OCI-LY3 (cell line): ENCODE measurements at regions not wholly inside any gene's neighbourhood (a gene's known extent, or its start where the extent isn't known, plus 50 kb on each side); places are given as distances from the start of the nearest gene placed in this dataset.

Experiments
- H2AFZ ChIP-seq: fragments of 200-600, 300-600 bp; shearing (Covaris generic); 2 replicates; pipeline ENCODE4 v1.6.0; 2014; ENCODE audit warnings: antibody characterized with exemption, low read depth, low read length
- H3K27ac ChIP-seq: fragments of 200-600, 300-600 bp; sonication (generic); 2 replicates; pipeline ENCODE4 v1.5.1; 2014; ENCODE audit warnings: mild to moderate bottlenecking, low read length, moderate library complexity, mixed read lengths
- H3K27me3 ChIP-seq: fragments of 200-600, 300-600 bp; sonication (generic); 2 replicates; pipeline ENCODE4 v1.6.1; 2014; ENCODE audit warnings: low read depth, low read length, mixed read lengths
- H3K36me3 ChIP-seq: fragments of 200-600, 300-600 bp; sonication (generic); replicated peaks from 2 replicates; pipeline ENCODE3; 2014; ENCODE audit warnings: low read depth, low read length, mixed read lengths
- H3K4me1 ChIP-seq: fragments of 300-600, 200-600 bp; sonication (generic); 2 replicates; pipeline ENCODE4 v1.6.1; 2014; ENCODE audit warnings: low read length, mixed read lengths
- H3K4me2 ChIP-seq: fragments of 200-600, 300-600 bp; sonication (generic); 2 replicates; pipeline ENCODE4 v1.6.1; 2014; ENCODE audit warnings: low read length, mixed read lengths
- H3K4me3 ChIP-seq: fragments of 300-600, 200-600 bp; sonication (generic); 2 replicates; pipeline ENCODE4 v1.5.1; 2014; ENCODE audit warnings: antibody characterized with exemption, mild to moderate bottlenecking, low read length, moderate library complexity
- H3K79me2 ChIP-seq: fragments of 300-600, 200-600 bp; shearing (Covaris generic); 2 replicates; pipeline ENCODE4 v1.6.1; 2014; ENCODE audit warnings: mild to moderate bottlenecking, low read length, mixed read lengths
- H3K9ac ChIP-seq: fragments of 300-600, 200-600 bp; shearing (Covaris generic); 2 replicates; pipeline ENCODE4 v1.6.0; 2014; ENCODE audit warnings: mild to moderate bottlenecking, low read length, moderate library complexity
- H3K9me3 ChIP-seq: fragments of 200-600, 300-600 bp; shearing (Covaris generic); 2 replicates; pipeline ENCODE4 v1.6.1; 2014; ENCODE audit warnings: low read length, mixed read lengths; ENCODE audit not compliant: insufficient read depth
- H4K20me1 ChIP-seq: fragments of 200-600, 300-600 bp; sonication (generic); 2 replicates; pipeline ENCODE4 v1.6.1; 2016; ENCODE audit warnings: low read length, mixed read lengths; ENCODE audit not compliant: insufficient read depth
- CTCF ChIP-seq: fragments of 200-600, 300-600 bp; sonication (generic); IDR thresholded peaks from 2 replicates; pipeline ENCODE4 v1.5.1; 2014; ENCODE audit warnings: antibody characterized with exemption, low read length, low read depth
- EZH2phosphoT487 ChIP-seq: fragments of 200-600 bp; shearing (Covaris generic); IDR thresholded peaks from 2 replicates; pipeline ENCODE4 v1.6.1; 2018; ENCODE audit warnings: antibody characterized with exemption, mixed run types, low read depth

DNA sequence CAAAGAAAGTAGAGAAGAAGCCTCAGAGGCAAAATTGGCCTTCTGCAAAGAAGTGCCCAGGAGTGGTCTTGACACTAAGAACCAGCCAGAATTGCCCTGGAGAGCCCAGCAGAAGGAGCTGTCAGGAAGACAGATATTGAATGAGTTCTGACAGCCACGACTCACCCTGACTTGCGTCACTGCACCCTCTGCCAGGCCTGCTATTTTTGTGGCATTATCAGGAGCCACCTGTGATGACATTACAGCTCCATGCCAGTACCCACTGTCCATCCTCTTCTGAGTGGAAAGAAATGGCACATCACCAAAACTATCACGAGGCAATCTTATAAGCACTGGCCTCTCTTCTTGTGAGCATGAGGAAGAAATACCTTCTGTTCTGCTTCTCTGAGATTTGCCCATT, 67.7 kb downstream of the SMIM20 start:
- H3K9me3 ChIP-seq: no peaks in the 10 kb centered on the region
- H3K27me3 ChIP-seq: peaks cover 14% of the 10 kb centered on the region
- no peak overlapping the region for H3K4me3 ChIP-seq
- no peak overlapping the region for H3K9ac ChIP-seq
- H3K4me1 ChIP-seq: peaks cover 20% of the 10 kb centered on the region
- H3K4me2 ChIP-seq: no peak overlapping the region
- no peak for TF ChIP-seq EZH2phosphoT487
- no peak for TF ChIP-seq CTCF
- no peaks in the 10 kb centered on the region for H3K79me2 ChIP-seq
- H3K27ac ChIP-seq: no peak overlapping the region
- H2AFZ ChIP-seq: no peak overlapping the region
- no peaks in the 10 kb centered on the region for H3K36me3 ChIP-seq
- H4K20me1 ChIP-seq: no peaks in the 10 kb centered on the region

DNA sequence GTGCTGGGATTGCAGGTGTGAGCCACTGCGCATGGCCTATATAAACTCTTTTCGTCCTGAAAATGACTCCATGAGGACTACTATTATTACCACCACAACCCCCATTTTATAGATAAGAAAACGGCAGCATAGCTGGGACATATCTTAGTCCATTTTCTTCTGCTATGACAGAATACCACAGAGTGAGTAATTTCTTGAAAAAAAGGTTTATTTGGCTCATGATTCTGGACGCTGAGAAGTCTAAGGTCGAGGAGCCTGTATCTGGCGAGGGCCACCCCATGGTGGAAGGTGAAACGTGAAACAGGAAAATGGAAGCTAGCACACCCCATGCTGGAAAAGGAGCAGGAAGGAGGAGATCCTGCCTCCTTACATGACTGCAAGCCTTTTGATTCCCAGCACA, 68.9 kb downstream of the SMIM20 start:
- H3K79me2 ChIP-seq: no peaks in the 10 kb centered on the region
- TF ChIP-seq EZH2phosphoT487: no peak
- TF ChIP-seq CTCF: no peak
- H3K4me3 ChIP-seq: no peak overlapping the region
- H2AFZ ChIP-seq: no peak overlapping the region
- no peaks in the 10 kb centered on the region for H3K36me3 ChIP-seq
- H3K9ac ChIP-seq: no peak overlapping the region
- H3K4me1 ChIP-seq: peaks cover 23% of the 10 kb centered on the region
- H3K4me2 ChIP-seq: no peak overlapping the region
- no peaks in the 10 kb centered on the region for H3K9me3 ChIP-seq
- peaks cover 8% of the 10 kb centered on the region; the same call in 1 of the 2 replicates for H3K27me3 ChIP-seq
- no peaks in the 10 kb centered on the region for H4K20me1 ChIP-seq
- H3K27ac ChIP-seq: no peak overlapping the region

GRCh38 chr4:25984266-25984665, 70.2 kb downstream of the SMIM20 start:
- Histone ChIP-seq H3K9me3 (no peaks in the 10 kb centered on the region), H3K79me2 (no peaks in the 10 kb centered on the region), H3K27me3 (peaks cover 8% of the 10 kb centered on the region; the same call in 1 of the 2 replicates), H3K27ac (no peak overlapping the region), H2AFZ (no peak overlapping the region), H3K4me3 (no peak overlapping the region), H3K36me3 (no peaks in the 10 kb centered on the region), H4K20me1 (no peaks in the 10 kb centered on the region), H3K9ac (no peak overlapping the region), H3K4me2 (no peak overlapping the region), H3K4me1 (peaks cover 31% of the 10 kb centered on the region)
- TF ChIP-seq EZH2phosphoT487 (no peak), CTCF (no peak)

DNA sequence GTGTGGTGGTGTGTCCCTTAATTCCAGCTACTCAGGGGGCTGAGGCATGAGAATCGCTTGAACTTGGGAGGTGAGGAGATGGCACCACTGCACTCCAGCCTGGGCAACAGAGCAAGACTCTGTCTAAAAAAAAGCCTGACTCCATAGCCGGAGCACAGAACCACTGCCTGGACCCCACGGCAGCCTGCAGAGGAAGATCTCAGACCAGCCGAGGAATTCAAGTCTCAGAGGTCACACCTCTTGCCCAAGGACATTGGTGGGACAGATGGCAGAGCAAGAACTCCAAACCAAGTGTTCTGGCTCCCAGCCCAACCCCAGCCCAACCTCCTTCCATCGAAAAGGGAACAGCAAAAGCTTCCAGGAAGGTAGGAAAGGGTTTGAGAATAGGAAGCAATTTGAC, 70.8 kb downstream of the SMIM20 start:
- H3K4me3 ChIP-seq: no peak overlapping the region
- peak overlapping the region; percentile 43 for H3K4me2 ChIP-seq
- no peak for TF ChIP-seq EZH2phosphoT487
- TF ChIP-seq CTCF: no peak
- no peaks in the 10 kb centered on the region for H4K20me1 ChIP-seq
- no peaks in the 10 kb centered on the region for H3K9me3 ChIP-seq
- no peaks in the 10 kb centered on the region for H3K36me3 ChIP-seq
- no peaks in the 10 kb centered on the region for H3K79me2 ChIP-seq
- peaks cover 31% of the 10 kb centered on the region for H3K4me1 ChIP-seq
- H3K9ac ChIP-seq: no peak overlapping the region
- H3K27ac ChIP-seq: no peak overlapping the region
- no peak overlapping the region for H2AFZ ChIP-seq
- peaks cover 11% of the 10 kb centered on the region; the same call in 1 of the 2 replicates for H3K27me3 ChIP-seq
